Effector CD8-positive, alpha-beta T cell (primary cell): ENCODE measurements at regions not wholly inside any gene's neighbourhood (a gene's known extent, or its start where the extent isn't known, plus 50 kb on each side); places are given as distances from the start of the nearest gene placed in this dataset.

Source experiments
- DNase-seq: peaks from one replicate; lab custom pipeline; 2025; lab: John Stamatoyannopoulos, UW

DNA sequence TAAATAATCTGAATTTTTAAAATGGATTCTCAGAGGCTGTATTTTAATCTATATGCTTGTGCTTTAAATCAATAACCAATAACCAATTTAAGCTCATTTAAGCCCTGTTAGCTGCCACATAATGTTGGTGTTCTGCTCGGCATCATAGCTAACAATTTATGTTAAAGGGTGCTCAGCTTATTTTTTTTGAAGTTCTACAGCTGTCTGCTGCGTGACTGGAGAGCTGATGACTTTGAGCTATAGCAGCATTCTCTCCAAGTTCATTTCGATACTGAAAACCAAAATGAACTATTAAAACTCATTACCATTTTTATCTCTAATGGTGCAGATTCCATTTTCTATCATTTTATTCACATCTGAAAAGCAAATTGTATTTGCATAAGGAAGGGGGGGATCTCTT is 357.8 kb downstream of the AJAP1 start:
- DNase-seq: no peak

DNA sequence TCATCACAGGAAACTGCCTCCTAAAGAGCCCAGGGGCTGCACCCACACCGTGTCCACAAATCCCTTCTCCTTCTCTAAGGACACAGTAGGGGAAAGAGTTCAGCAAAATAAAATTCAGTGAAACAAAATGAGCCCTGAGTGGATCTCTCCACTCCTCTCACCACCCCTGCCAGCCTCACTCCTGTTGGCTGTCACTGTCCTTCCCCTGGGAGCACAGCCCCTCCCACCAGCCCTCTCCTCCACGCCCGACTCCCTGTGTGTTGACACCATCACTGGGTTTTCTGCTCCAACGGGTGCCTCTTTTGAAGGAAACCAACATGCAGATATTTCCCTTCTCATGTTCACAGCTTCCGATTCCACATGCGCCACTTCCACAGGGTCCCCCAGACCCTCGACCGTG is 356.2 kb downstream of the AJAP1 start:
- no peak for DNase-seq

DNA sequence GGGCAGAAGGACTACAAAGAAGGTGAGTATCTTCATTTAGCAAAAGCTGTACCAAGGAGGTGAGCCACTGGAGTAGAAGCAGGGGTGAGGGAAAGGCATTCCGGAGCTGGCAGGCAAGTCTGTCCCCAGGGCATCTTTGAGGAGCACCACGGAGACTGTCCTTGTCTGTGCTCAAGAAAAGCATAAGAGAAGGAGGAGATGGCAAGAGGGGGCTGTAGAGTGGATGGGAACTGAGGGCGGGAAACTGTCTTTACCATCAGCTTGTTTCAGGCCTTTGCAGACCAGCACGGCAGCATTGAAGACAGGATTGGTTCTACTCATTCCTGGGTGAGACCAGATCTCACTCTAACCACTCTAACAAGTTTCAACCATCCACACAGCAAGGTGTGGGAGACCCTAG is 355.8 kb downstream of the AJAP1 start:
- no peak for DNase-seq

DNA sequence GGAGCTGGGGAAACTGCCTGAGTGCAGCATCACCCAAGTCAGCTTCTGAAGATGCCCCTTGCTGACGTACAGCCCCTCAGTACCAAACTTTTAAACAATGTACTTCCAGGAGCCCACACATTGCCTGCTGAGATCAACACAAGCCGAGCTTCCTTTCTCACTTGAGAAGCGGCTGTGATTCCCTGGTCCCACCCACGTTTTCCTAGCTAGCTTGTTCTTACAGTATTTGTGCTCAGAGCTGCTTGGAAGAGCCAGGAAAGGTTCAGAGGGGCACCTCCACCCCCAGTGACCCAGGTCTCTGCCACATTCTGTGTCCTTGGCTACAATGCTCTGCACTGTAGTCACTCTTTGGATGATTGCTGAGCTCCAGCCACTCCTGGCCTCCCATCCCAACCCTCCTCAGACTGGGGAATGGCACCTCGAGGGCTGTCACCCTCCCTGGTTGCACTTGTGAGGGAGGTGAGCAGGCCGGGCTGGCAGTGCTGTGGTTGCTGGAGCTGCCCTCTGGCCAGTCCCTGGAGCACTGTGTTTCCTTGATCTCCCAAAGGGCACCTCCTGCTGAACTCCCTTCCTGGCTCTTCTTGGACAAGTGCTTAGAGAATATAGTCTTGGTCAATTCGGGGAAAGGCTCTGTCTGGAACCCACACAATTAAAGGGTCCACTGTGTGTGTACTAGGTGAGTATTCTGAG is 355.1 kb downstream of the AJAP1 start:
- no peak for DNase-seq

DNA sequence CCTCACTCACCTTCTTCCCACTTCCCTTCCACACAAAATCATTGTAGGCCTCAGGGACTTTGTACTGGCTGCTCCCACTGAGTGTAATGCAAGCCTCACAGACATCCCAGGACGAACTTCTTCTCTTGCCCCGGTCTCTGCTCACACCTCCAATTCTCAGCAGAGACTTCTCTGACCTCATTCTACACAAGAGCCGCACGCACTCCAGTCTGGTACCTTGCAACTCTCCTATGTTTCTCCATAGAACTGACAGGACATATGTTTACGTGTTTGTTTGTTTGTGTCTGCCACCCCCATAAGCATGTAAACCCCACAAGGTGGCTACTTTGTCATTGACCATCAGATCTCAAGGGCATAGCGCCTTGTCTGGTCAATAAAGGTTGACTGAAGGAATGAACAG is 350.8 kb downstream of the AJAP1 start:
- DNase-seq: no peak

DNA sequence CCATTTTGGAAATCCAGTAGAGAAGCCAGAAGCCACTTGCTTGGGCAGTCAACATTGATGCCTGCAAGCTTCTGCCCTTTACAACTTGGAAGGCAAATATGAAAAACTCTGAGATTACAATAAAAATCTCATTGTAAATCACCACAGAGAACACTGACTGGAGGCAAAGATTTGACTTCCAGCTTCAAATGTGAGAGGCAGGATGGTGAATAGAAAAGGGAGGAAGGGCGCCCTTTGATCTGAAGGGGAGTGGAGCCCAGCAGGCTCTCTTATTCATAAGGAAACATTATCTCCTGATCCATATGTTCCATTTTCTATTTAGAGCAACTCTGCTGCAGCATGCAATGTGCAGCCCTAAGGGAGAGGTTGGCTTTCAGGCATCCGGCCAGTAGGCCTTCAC is 348.3 kb downstream of the AJAP1 start:
- no peak for DNase-seq

DNA sequence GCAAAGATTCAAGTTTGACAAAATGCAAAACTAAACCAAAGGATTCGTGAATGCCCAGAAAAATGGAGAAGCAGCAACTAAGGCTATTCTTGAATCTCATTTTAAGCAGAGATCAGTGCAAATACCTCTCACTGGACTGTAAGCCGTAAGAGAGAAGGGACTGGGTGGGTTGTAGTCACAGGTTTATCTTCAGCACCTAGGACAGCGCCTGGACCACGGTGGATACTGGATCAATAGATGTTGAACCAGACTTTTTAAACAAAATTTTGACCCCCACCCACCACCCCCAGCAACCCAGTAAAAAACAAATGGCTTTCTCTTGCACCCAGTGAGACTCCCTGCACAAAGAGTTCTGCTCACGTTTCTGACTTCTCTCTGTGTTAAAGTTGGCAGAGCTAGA is 347.1 kb downstream of the AJAP1 start:
- no peak for DNase-seq

DNA sequence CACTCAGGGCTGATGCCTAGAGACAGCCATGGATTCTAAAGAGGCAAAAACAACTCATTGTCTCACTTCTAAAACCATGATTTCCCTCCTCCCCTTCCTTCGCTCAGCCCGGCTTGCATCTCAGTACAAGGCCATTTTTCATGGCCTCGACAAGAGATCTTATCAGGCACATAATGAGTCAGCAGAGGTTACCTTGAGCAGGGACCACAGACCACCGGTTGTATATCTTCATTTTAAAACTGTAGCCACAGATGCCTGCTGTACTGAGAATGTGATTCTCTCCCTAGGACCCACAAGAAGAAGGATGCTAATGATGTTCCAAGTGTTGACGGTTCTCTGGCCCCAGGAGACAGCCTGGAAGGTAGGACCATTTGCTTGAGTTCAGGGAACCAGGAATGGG is 331.9 kb downstream of the AJAP1 start:
- no peak for DNase-seq

DNA sequence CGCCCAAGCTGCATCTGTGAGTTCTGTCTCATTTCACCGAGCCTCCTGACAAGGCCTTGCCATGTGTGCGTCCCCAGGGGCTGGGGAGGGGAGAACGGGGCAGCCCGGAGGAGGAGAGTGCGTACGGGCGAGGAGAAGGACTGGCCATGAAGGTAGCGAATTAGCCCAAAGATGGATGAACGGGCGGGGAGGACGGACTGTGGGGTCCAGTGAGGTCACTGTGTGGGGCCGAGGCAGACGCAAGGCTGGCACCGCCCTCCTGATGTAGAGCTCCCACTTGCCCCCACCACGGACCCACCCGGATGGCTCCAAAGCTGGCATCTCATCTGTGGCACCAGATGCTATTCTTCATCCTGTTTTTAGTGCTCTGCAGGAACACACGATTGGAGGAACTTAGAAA is 330.4 kb downstream of the AJAP1 start:
- DNase-seq: no peak

DNA sequence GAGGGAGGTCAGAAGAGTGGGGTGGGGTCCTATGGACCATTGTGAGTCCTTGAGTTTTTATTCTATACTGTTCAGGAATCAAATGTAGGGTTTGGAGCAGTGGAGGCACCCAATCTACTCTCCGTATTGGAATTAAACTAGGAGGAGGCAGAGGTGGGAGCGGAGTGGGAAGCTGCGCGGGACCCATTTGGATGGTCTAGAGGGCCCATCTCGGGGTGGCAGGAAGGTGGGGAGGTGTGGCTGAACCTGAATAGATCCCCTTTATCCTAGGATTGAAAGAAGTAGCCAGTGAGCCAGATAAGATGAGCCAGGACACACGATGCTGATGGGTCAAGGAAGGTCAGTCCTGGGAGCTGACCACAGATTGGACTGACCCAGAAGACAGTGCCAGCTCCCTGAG is 325.8 kb downstream of the AJAP1 start:
- DNase-seq: no peak

DNA sequence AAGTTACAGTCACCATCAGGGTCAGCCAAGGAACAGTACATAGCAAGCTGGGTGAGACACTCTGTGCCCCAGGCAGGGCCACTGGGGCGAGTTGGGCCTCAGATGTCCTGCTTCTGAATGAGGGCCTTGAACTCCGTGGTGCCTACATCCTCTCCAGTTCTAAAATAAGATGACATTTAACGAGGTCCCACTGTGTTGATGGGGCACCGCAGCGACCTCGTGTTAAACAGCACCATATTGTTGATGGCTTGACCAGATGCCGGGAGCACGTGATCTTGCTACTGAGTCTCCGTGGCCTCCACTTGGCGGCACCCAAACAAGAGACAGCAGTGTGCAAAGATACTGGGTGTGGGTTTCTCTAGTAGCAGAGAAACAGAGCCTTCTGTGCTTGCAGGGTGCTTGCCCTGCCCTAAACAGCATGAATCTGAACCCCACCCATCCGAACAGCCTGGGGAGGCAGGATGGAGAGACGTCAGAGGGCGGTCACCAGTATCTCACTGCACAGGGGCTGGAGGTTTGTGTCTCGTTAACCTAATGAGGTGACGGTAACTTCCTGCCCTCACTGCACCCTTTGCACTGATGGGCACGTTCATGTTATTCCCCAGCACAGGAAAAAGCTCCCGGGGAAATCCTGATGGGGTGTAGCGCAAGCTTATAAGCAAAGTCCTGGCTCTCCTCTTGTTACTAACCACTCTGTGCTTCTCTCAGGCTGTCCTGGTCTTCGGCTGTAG is 324.4 kb downstream of the AJAP1 start:
- no peak for DNase-seq

DNA sequence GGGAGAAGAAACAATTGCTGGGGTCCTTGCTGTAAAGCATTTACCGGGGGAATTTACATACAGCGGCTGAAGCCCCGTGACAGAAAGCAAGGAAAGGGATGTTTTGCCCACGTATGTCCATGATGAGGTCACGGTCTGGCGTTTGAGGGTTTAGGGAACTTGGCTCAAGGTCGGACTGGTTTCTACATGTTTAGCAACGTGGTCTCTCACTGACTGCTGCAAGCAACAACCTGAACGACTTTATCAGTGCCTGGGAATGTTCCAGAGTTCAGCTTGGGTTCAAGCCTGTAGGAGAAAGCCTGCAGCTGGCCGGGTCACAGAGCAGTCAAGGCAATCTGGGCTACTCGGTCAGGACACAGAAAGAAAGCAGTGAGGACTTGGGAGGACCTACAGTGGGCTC is 323.3 kb downstream of the AJAP1 start:
- no peak for DNase-seq

DNA sequence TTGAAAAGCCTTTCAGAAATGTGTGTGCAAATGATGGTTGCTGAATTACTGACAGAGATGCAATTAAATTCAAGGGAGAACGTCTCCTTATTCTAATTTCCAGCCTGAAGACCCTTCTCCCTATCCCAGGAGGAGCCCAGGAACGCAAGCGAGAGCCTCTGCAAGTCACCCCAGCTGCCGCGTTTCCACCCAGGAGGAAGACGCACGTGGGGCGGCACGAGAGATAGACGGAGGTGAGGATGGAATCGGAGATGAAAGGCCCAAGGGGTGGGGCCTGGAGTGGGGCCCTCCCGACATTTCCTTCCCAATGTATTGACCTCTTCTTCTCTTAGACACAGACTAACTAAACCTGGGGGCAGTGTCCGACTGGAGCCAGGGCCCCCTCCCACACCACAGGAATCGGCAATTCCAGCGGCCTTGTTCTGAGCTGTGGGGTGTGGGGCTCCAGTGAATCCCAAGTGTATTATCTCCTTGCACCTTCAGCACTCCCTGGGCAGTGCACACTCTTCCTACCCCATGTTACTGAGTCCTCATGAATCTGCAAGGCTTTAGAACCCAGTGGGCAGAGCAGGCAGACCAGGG is 322.5 kb downstream of the AJAP1 start:
- DNase-seq: no peak

DNA sequence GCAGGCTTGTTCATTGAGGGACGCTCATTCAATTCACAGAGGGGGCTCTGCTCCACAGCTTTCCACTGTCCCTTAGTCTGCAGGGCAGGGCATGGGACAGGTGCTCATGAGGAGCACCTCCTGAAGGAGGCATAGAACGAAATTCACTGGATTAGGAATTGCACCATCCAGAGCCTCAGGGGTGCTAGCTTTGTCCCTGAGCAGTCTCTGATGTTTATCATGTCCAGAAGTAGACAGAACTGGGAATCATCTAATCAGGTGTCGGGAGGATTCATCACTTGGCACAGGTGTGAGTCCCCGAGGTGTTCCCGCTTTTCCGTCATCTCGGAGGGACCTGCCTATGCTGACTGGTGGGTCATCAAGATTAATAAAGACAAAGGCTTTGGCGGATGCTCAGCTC is 321.4 kb downstream of the AJAP1 start:
- DNase-seq: no peak

DNA sequence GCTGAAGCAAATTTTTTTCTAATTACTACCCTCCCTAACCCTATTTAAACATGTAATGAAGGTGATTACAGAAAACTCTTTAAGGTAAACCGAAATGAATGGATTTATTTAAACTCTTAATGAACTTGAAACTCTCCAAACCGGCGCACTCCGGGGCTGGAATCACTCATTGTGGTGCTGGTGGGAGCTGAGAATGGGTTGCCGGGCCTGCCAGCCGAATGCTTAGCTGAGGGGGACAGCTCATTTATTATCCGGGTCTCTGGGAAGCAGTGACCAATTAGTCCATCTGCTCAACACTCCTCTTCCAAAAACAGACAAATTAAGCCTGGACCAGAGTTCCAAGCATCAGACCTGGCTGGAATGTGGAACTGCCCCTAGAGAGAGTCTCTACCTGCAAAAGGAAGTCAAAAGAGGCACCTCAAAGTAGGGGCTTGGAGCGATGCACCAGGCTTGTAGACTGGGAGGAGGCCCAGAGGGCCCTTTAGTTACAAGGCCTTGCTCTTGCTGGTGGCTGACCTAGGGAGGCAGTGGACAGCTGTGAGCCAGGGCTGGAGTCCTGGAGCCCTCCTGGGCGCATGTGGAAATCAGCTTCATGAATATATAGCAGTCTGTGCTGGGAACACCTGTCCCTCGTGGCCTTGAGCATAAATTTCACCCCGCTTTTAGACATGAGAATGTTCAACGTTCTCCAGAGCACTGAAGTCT is 320.7 kb downstream of the AJAP1 start:
- no peak for DNase-seq

DNA sequence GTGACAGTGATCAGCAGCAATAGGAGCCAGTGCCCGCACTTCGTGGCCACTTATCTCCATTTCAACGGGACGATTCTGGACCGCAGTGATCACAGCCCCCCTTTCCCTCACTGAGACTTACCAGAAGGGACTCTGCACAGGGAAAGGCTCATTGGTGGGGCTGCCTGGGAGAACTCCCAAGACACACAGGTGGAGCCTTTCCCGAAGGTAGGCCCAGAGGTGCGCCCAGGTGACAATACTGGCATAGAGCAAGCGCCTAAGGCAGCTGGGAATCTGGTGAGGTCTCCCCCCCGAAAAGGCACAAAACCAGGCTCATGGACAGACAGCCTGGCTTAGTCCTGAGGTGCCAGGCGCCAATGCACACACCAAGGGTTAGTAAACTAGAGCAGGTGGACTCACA is 318.9 kb downstream of the AJAP1 start:
- no peak for DNase-seq

DNA sequence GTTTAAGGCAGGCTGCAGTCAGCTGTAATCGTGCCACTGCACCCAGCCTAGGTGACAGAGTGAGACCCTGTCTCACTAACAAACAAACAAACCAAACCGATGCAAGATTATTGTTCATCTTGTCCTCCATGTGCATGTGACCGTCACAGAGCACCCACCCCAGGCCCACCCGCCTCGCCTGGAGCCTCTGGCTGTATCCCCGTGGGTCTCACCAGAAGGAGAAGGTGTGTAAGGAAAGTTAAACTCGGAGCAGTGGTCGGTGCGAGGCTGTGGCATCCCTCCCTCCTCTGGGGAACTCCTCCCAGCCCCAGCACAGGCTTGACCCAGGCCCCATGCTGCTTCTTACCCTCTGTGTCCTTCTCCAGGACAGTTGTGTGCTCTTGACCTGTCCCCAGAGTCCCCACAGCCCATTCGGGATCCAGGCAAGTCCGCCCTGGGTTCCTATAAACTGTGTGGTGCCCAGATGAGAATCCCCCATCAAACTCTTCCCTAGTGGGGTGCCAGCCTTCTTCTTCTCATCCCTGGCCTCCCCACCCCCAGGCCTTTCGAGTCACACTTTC is 318.4 kb downstream of the AJAP1 start:
- no peak for DNase-seq

DNA sequence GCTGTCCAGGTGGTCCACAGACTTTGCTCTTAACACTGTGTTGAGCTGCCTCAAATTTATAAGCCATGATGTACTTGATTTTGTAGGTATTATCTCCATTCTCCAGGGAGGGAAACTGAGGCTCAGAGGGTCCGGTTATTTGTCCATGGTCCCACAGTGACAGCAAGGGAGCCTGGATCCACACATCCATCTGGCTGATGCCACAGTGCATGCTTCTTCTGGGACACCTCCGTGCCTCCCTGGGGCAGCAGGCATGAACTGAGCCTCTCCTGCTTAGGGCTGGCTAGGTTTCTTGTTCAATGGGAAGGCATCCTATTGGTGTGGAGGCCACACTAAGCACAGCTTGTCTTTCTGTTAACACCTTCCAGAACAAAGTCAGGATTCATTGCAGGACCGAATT is 317.3 kb downstream of the AJAP1 start:
- no peak for DNase-seq

DNA sequence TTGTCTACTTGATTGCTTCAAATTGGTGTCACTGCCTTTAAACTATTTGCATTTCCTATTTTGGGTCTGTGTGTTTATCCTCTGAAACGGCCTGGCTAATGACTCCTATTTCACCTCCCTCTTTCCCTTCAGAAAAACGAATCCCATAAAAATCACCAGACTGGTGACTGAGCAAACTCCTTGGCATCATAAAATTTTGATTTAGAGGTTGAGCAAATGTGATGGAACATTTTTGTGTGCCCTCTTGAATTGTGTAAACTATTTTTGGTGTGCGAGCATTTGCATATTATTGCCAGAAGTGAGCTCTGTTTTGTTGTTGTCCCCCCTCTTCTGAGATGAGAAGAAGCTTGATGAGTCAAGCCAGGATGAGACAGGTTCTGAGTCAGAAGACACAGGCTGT is 316.1 kb downstream of the AJAP1 start:
- no peak for DNase-seq

DNA sequence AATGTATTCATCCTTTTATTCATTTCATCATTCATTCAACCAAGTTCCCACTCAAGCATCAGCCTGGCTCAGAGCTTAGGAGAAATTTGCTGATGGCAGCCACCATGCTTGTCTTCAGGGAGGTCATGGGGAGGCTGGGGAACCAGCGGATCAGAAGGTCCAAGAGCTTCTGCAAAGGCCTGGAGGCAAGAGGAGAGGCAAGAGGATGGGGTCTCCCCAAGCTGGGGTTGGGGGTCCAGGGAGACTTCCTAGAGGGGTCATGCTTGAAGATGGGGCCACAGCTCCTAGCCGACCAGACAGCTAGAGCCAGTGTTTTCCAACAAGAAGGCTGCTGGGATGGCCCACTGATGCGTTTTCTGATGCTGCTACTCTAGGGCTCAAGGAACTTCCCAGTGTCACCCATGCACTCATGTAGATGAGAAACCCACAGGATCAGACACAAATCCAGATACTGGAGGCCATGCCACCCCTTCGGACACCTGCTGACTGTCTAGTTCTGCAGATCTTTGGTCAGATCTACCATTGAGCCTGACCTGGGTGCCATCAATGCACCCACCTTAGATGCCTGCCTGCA is 315.2 kb downstream of the AJAP1 start:
- no peak for DNase-seq

DNA sequence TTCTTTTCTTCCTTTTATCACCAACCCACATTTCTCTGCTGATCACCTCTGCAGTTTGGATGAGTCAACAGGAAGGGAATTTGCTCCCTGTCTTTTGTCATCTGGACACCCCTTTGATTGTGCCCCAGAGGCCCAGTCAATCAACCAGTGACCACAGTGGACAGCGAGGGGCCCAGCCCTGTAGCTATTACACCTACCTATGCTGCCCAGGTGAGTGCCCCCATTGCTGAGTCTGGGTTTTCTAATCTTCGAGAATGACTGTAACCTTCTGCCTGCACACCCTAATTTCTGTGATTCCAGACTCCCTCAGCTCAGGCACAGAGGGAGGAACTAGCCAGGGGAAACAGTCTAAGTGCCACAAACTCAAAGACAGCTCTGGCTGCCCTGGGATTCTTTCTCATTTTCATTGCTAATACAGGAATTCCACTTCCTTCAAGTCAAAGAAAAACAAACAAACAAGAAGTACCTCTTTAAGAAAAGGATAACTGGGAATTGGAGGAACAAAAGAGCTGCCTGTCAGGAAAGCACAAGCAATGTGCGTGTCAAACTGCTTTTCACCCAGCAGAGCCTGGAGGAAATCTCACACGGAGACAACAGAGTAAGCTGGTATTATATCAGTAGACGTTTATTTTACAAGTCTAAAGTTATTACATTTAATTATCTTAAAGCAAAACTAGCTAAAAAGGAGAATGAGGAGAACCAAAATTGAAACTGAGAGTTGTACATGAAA is 311.1 kb downstream of the AJAP1 start:
- no peak for DNase-seq
